ENCODE measurements at regions not wholly inside any gene's neighbourhood (a gene's known extent, or its start where the extent isn't known, plus 50 kb on each side); places are given as distances from the start of the nearest gene placed in this dataset.

GRCh38 chr1:166763318-166763717 lies 76.0 kb upstream of the POGK start:
- no peak for TF ChIP-seq CTCF (IDR thresholded peaks at IDR 0.05; ENCODE audit: low read length)
- no peak for TF ChIP-seq EZH2 (optimal IDR thresholded peaks at IDR 0.05; ENCODE audit: low read depth, low read length)
- TF ChIP-seq EZH2phosphoT487 (IDR thresholded peaks at IDR 0.05; ENCODE audit: low read length) = no peak

All from MM.1S (cell line).